ENCODE measurements at regions not wholly inside any gene's neighbourhood (a gene's known extent, or its start where the extent isn't known, plus 50 kb on each side); places are given as distances from the start of the nearest gene placed in this dataset.

DNA sequence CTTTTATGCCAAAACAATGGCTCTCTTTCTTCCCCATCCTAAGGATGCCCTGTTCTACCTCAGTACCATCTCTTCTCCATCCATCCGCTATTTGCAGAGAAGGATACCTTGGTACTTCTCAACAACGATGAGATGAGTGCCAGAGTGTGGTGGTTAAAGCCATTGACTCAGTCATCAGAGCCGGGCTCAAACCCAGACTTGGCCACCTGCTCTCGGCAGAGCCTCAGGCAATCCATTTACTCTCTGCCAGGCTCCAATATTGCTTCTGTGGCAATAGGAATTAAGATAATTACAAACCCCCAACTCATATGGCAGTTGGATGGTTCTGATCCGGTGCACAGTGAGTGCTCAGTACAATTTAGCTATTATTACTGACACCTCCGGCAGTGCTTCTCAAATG, 121.3 kb downstream of the PRLHR start:
- Histone ChIP-seq H3K9me3 (ENCODE audit: low read depth) (no peaks in the 10 kb centered on the region), H3K79me2 (ENCODE audit: low read depth) (no peaks in the 10 kb centered on the region), H4K20me1 (ENCODE audit: low read depth) (no peaks in the 10 kb centered on the region), H3F3A (ENCODE audit: low read depth) (no peaks in the 10 kb centered on the region), H2AFZ (replicated peaks) (no peak overlapping the region), H3K27ac (no peak overlapping the region), H3K4me2 (no peak overlapping the region), H3K36me3 (no peaks in the 10 kb centered on the region), H3K27me3 (no peaks in the 10 kb centered on the region), H3K4me1 (no peaks in the 10 kb centered on the region), H3K4me3 (no peak overlapping the region), H3K9ac (no peak overlapping the region)
- H3K4me1 Mint-ChIP-seq: peaks cover 13% of the 10 kb centered on the region
- H3K4me3 Mint-ChIP-seq: no peak overlapping the region
- peaks cover 5% of the 10 kb centered on the region for H3K9me3 Mint-ChIP-seq
- no peak for DNase-seq (ENCODE audit: low spot score)
- TF ChIP-seq, protein P1, sequence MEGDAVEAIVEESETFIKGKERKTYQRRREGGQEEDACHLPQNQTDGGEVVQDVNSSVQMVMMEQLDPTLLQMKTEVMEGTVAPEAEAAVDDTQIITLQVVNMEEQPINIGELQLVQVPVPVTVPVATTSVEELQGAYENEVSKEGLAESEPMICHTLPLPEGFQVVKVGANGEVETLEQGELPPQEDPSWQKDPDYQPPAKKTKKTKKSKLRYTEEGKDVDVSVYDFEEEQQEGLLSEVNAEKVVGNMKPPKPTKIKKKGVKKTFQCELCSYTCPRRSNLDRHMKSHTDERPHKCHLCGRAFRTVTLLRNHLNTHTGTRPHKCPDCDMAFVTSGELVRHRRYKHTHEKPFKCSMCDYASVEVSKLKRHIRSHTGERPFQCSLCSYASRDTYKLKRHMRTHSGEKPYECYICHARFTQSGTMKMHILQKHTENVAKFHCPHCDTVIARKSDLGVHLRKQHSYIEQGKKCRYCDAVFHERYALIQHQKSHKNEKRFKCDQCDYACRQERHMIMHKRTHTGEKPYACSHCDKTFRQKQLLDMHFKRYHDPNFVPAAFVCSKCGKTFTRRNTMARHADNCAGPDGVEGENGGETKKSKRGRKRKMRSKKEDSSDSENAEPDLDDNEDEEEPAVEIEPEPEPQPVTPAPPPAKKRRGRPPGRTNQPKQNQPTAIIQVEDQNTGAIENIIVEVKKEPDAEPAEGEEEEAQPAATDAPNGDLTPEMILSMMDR (IDR thresholded peaks at IDR 0.05): no peak
- no peak for TF ChIP-seq EZH2 (IDR thresholded peaks at IDR 0.05)
- TF ChIP-seq EZH2phosphoT487 (IDR thresholded peaks at IDR 0.05): no peak
- peaks cover 7% of the 10 kb centered on the region for H3K27me3 Mint-ChIP-seq (ENCODE audit: insufficient read depth, low read depth)
- no peaks in the 10 kb centered on the region for H3K36me3 Mint-ChIP-seq
- no peak overlapping the region for H3K27ac Mint-ChIP-seq

DNA sequence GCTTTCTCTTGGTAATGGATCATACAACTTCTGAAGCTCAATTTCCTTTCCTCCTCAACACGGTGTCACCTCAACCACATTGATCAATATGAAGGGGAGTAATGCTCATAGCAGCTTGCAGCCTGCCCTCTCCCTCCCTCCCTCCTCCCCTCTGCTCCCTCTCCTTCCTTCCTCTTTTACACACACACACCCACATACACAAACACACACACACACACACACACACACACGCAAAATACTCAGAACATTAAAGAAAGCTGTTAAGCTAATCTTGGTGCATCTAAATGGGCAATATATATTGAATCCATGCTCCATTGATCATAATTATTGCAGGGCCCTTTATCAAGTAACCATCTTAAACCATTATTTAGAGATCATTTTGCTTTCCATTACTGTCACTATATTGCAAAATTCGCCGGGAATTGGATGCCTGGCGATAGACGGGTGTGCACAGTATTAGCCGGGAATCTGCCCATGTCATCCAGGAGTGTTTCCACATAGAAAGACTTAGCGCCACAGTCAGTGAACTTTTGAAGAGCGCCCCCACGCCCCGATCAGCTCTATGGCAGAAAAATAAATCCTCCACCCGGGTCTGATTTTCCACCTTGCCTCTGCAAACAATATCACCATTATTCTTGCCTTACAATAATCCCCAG, 122.0 kb downstream of the PRLHR start:
- H3K4me1 ChIP-seq: no peaks in the 10 kb centered on the region
- no peak overlapping the region for H3K9ac ChIP-seq
- no peak overlapping the region for H3K4me2 ChIP-seq
- no peak overlapping the region for H3K27ac Mint-ChIP-seq
- H4K20me1 ChIP-seq (ENCODE audit: low read depth): no peaks in the 10 kb centered on the region
- H3K9me3 Mint-ChIP-seq: peaks cover 5% of the 10 kb centered on the region
- H3K4me3 Mint-ChIP-seq: no peak overlapping the region
- no peak overlapping the region for H2AFZ ChIP-seq (replicated peaks)
- peaks cover 9% of the 10 kb centered on the region for H3K27me3 Mint-ChIP-seq (ENCODE audit: insufficient read depth, low read depth)
- no peaks in the 10 kb centered on the region for H3K36me3 Mint-ChIP-seq
- no peak overlapping the region for H3K27ac ChIP-seq
- DNase-seq (ENCODE audit: low spot score): no peak
- H3F3A ChIP-seq (ENCODE audit: low read depth): no peaks in the 10 kb centered on the region
- no peaks in the 10 kb centered on the region for H3K9me3 ChIP-seq (ENCODE audit: low read depth)
- no peaks in the 10 kb centered on the region for H3K27me3 ChIP-seq
- no peaks in the 10 kb centered on the region for H3K79me2 ChIP-seq (ENCODE audit: low read depth)
- H3K4me3 ChIP-seq: no peak overlapping the region
- no peaks in the 10 kb centered on the region for H3K36me3 ChIP-seq
- TF ChIP-seq EZH2phosphoT487 (IDR thresholded peaks at IDR 0.05) (no peak), EZH2 (IDR thresholded peaks at IDR 0.05) (no peak)
- TF ChIP-seq, protein P1 (IDR thresholded peaks at IDR 0.05): no peak
- H3K4me1 Mint-ChIP-seq: peaks cover 13% of the 10 kb centered on the region

DNA sequence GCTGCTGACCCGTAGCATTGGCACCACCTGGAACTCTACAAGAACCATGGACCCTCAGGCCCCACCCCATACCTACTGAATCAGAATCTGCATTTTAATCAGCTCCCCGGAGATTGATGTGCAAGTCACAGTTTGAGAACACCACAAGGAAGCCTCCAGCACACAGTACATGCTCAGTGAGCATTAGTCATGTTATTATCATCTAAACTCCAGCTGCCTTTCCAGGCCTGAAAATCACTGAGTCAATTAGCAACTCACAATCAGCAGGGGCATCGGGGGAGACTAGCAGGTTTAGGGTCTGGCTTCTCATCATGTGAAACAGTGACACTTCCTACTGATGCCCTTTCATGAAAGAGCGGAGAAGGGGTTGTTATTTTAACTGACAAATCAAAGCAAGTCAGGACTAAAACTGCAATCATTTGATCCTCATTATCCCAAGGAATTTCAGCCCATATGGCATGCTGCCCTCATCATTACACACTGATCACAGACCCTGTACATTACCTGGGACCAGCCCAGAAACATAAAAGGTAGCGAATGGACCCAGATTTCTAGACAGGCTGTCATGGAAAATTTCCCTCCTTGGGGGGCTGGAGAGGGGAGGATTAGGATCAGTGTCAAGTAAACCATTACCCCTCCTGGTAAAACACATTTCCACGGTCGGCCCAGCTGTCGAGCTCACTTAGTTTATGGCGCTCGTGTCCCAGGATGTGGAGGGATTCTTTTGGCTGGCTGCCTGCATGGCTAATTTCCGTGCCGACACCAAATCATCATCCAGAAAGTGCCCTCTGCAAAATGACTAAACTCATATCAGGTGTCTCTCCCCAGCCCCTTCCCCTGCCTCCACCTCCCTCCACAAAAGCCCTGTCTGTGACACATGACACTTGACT, 122.8 kb downstream of the PRLHR start:
- Histone ChIP-seq H3F3A (ENCODE audit: low read depth) (no peaks in the 10 kb centered on the region), H3K4me3 (no peak overlapping the region), H3K27me3 (no peaks in the 10 kb centered on the region), H3K27ac (no peak overlapping the region), H3K4me2 (no peak overlapping the region), H2AFZ (replicated peaks) (no peak overlapping the region), H3K79me2 (ENCODE audit: low read depth) (no peaks in the 10 kb centered on the region), H4K20me1 (ENCODE audit: low read depth) (no peaks in the 10 kb centered on the region), H3K4me1 (no peaks in the 10 kb centered on the region), H3K36me3 (no peaks in the 10 kb centered on the region), H3K9me3 (ENCODE audit: low read depth) (no peaks in the 10 kb centered on the region), H3K9ac (no peak overlapping the region)
- peaks cover 10% of the 10 kb centered on the region for H3K27me3 Mint-ChIP-seq (ENCODE audit: insufficient read depth, low read depth)
- no peak overlapping the region for H3K27ac Mint-ChIP-seq
- no peak overlapping the region for H3K4me3 Mint-ChIP-seq
- peaks cover 13% of the 10 kb centered on the region for H3K4me1 Mint-ChIP-seq
- TF ChIP-seq EZH2 (IDR thresholded peaks at IDR 0.05) (no peak), EZH2phosphoT487 (IDR thresholded peaks at IDR 0.05) (no peak)
- TF ChIP-seq, protein P1 (IDR thresholded peaks at IDR 0.05): no peak
- DNase-seq (ENCODE audit: low spot score): no peak
- no peaks in the 10 kb centered on the region for H3K36me3 Mint-ChIP-seq
- peaks cover 5% of the 10 kb centered on the region for H3K9me3 Mint-ChIP-seq
